Superior temporal gyrus (tissue), 1 donor: ENCODE measurements at regions not wholly inside any gene's neighbourhood (a gene's known extent, or its start where the extent isn't known, plus 50 kb on each side); places are given as distances from the start of the nearest gene placed in this dataset.

Experiments used
- DNase-seq: peaks from one replicate; pipeline ENCODE4 v3.0.0-alpha.2; 2016; ENCODE audit errors: extremely low spot score

DNA sequence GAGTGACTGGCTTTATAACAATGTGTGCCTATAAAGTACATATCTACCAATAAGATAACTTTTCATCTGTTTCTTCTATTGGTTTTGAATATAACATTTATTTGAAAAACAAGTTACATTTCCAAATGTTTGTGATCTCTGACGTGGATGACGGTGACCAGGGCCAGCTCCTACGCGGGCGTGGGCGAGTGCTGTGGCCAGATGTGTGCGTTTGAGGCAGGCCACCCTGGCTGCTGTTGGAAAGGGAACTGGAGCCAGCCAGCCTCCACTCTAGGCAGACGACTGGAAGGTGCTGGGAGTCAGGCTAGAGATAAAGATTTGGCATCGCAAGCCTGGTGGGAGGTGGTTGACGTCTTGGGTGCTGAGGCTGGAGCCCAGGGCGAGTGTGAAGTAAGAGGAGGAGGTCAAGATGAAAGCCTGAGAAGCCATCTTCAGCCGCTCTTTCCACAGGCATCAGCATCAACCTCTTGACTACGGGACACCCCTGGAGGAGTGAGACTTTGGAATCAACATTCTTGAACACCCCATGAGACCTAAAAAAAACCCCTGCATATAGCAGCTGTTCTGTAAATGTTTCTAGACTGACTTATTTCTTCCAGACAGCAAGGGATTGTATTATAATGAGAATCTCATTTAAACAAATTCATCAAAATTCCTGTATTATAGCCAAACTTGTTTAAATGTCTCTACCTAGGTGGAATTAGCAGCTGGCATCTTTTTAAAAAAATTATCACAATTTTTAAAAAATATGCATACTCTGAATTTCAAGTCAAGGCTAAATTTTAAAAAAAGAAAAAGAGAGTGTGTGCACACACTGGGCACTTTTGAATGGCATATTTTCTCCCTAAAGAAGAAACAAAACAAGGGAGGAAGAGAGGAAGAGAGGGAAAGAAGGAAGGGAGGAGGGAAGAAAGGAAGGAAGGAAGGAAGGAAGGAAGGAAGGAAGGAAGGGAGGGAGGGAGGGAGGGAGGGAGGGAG is 112.5 kb upstream of the SLC44A3 start:
- no peak for DNase-seq

DNA sequence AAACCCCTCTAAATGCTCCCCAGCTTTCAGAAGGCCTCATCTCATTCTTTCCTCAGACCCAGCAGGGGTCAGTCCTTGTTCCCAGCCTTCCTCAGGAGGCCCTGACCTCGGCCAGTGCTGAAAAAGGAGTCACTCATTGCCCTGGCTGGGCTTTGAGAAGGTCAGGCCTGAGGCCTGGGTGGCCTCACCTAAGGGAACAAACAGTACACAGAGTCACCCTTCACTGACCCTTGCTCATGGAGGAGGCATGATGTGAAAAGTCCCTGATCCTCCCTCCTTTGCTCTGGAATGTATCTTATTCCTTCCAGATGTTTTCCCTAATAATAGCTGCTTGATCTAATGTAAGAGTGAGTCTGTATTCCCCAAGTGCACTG is 117.7 kb upstream of the SLC44A3 start:
- no peak for DNase-seq

DNA sequence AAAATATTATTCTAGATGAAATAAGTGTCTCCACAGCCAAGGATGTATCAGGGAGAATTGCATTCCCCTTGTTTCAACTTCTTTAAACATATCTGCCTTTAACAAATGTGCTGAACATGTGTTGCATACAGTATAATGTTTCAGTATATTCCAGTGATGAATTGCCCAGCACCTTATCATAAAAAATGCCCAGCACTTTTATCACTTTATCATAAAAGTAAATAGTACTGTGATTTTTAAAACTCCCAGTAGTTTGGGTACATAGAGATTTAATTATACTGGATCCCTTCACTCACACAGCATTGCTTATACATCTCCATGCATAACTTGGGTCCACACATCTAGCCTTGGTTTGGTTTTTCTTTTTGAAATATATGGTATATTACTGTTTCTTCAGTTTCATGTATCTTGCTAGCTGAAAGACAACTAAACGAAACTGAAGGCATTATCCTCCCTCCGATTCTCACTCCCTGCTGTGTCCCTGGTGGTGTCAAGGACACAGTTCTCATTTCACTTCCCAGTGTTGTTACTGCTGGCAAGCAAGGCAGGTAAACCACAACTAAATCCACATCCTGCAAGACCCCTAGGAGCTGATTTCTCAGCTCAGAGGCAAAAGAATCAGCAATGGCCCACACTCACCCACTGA is 118.2 kb upstream of the SLC44A3 start:
- no peak for DNase-seq

DNA sequence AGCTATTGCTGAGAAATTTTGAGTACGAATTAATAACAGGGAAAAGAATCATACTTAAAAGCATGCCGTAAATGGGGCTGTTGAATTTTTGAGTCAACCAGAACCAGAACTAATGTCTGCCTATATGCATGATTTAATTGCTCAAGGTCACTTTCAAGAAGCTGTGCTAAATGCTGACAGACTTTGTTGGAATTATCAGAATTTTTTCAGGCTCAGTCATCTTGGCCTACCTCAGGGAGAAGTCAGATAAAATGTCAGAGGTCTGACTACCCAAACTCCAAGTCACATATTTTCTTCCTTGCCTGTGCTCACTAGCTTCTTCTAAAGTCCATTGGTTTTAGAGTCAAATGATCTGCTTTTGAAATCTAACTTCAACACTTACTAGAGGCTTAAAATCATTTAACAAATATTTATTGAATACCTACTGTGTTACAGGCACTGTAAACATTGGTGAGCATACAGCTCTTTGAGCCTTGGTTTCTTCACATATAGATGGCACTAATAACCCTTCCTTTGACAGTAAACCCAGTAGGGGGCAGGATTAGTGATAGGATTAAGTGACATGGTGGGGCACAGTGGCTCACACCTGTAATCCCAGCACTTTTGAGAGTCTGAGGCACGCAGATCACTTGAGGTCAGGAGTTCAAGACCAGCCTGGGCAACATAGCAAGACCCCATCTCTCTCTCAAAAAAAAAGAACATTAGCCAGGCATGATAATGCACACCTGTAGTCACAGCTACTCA is 121.2 kb upstream of the SLC44A3 start:
- DNase-seq = no peak

DNA sequence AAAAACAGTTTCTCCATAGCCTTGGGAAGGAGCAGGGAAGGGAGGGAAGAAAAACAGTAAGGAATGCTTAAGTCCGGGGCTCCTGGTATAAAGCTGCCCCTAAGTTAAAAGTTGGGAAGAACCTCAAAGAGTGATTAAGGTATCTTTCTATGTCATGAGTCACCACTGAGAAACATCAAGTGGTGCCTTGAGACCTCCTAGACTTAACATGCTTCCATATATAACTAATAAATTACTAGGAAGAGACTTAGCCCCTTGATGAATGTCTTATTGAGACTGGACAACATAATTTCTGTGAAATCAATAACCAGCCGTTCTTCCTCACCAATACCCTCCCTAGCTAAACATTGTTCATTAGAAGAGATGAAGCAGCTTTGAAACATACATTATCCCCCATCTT is 121.8 kb upstream of the SLC44A3 start:
- no peak for DNase-seq

DNA sequence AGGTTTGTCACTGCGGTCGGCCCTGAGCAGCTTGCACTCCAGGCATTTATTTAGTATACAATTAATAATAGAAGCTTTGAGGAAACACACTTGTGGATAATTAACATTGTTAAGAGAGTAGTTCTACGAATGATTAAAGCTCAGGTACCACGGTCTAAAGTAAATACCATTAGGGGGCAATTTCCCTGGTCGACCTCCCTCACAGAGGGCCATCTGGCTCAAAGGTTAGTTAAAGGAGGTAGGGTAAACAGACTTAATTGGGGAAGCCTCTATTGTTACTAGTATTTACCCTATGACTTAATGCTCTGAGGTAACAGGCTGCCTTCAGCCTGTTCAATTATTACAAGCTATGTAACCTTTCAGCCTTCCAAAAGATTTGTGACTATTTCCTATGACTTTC is 122.3 kb upstream of the SLC44A3 start:
- no peak for DNase-seq

DNA sequence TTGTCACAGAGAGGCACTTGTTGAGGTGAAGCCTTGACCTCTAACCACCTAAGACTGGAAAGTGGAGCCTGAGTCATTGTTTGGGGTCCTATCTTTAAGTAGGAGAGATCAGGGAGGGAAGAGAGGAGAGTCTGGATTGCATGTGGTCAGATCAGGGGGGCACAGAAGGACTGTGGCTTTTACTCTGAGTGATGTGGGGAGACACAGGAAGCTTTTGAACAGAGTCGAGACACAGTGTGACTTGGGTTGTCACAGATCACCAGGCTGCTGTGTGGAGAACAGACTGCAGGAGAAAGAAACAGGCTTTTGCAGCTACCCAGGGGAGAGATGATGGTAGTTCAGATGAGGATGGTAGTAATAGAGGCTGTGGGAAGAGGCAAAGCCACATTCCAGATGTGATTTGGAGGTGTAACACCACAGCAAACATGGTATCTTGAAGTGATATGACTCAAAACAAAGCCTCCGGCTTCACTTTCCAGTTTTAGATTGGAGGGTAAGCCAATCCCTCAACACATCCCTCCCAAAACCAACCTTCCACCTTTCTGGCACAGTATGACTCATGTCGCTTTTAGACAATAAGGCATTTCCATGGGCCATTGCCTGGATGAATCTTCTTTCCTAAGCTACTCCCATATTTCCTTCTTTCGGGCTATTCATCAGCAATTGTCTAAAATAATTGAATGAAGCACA is 125.8 kb upstream of the SLC44A3 start:
- DNase-seq = no peak

DNA sequence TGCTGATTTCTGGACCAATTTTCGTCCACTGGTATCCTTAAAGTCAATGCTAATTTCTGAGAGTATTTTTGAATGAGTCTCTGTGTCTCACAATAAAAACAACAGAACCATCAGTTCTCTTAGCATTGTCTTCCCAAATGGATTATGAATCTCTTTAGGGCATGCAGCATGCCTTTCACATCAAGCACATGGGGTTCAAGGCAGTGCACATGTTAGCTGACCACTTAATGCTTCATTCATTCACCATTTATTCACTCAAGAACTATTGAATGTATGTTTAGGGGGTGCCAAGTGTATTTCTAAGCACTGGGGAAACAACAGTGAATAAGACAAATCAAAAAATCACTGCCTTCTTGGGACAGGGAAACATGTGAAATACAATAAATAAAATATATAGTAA is 126.7 kb upstream of the SLC44A3 start:
- no peak for DNase-seq

DNA sequence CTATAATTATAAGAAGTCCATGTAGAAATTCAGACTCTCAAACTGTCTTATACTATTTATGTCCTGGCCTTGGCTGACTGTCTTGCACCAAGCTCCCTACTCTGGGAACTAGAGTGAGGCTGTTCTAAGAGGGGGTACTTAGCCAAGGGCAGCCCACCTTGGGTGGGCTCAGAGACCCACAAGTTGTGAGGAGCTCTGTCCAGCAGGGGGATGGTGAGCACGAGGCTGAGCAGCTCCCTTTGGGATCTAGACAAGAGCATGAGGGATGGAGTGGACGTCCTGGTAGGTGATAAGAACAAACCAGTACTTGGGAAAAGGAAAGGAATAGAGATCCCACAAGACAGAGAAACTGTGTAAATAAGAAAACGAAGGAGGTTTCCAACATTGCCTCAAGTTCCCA is 127.1 kb upstream of the SLC44A3 start:
- DNase-seq = no peak

DNA sequence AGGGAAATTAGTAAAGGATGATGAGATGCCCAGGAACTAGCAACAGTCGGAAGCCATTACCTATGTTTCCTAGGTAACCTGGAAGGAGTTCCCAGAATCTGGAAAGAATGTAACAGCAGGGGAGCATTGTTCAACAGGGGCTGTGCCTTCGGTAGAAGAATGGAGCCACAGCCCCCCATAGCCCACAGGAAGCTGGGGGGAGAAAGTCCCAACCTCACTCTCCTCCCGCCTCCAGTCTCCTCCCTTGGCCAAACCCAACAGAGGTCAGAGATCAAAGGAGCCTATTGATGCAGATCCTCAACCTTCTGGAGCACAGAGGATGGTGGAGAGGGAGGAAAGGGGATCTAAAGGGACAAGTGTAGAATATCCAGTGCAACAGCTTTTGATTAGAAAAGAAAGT is 131.5 kb upstream of the SLC44A3 start:
- no peak for DNase-seq

DNA sequence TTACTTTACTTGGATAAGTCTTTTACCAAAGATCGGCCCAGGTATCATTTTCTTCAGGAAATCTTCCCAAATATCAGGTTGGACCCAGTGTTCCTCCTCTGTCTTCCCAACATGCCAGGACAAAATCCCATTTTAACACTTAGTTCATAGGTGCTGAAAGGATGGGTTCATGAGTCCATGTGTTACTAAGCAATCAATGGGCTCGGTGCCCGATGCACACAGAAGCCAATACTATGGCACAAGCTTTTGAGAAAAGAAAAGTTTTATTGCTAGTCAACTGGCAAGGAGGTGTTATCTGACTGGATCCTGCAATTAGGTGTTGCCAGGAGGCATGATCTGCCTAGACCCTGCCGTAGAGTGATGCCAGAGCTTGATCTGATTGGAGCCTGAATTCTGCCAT is 133.3 kb upstream of the SLC44A3 start:
- DNase-seq = no peak

DNA sequence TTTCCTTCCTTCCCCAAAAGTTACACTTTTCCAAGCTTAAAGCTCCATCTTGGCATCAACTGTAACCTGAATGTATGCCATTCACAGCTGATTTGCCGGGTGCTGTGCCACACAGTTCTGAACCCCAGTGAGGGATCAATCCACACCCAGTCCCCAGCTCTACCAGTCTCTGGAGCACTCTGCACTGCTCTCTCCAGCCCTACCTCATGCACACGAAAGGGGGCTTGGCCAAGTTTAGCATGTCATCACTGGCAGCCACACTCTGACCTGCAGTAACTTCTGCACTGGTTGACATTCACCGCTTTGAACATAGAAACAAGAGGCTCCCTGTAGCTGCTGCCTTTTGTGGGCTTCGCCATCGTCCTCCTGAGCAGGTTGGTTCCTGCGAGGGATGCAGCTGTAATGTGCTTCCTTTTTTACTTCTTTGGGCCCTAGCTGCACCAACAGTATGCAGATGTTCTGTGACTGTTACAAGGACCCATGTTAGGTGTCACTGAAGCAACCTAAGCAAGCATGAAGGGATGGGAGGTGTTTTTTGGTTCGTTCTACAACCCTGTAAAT is 135.4 kb upstream of the SLC44A3 start:
- no peak for DNase-seq

DNA sequence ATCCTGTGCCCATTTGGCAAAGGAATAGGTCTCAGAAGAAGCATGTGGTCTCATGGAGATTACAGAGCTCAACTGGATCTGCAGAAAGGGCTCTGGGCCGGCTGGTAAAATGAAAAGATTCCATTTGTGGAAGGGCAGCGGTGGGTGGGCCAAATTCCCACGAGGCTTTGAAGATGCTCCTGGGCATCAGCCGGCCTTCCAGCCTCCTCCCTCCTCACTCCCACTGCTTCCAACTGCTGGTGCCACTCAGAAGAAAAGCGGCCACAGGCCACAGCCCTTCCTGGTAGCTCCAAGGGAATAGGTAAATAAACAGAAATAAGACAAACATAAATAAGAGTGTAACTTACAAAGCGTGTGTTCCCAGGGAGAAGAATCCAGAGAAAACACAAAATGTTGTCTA is 136.3 kb upstream of the SLC44A3 start:
- DNase-seq = no peak

DNA sequence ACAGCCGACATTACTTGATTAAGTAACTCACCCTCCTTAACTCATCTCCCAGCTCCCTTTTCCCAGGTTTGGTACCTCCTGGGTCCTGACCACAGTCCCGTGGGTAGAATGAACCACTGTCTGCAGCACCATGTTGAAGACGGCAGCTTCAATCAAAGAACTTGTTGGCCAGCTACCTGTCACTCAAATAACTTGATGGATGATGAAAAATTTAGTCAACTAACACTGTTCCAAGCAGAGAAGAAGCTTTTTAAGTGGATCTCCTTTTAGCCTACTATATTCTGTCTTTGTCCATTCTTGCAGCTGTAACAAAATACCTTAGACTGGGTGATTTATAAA is 138.4 kb upstream of the F3 start:
- DNase-seq = no peak

DNA sequence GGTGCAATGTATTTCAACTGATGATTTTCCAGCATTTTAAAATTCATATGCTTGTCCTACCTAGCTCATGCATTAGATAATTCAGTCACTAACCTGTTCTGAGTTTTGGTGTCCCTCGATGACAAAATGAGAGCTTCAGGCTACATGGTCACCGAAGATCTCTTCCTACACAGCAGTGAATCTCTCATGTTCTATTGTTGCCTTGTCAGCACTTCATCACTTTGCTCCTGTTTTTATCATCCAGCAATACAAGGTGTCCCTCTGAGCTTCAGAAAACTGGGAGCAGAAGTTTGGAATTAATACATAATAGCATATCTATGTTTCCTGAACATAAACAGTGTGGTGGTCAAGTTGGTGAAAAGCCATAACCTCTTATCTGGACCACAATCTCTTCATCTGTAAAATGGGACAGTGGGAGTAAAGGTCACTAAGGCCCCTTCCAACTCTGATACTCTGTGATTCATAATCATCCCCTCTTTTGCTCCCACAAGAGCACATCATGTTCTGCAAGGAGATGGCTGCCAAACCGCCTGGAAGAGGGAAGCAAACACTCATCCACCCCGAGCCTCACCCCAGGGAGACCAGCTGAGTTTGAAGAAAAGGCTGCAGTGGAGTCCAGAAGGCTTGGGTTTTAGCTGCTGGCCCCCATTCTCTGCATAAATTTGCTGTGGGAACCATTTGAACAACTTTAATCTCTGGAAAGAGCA is 137.9 kb upstream of the F3 start:
- DNase-seq = no peak

DNA sequence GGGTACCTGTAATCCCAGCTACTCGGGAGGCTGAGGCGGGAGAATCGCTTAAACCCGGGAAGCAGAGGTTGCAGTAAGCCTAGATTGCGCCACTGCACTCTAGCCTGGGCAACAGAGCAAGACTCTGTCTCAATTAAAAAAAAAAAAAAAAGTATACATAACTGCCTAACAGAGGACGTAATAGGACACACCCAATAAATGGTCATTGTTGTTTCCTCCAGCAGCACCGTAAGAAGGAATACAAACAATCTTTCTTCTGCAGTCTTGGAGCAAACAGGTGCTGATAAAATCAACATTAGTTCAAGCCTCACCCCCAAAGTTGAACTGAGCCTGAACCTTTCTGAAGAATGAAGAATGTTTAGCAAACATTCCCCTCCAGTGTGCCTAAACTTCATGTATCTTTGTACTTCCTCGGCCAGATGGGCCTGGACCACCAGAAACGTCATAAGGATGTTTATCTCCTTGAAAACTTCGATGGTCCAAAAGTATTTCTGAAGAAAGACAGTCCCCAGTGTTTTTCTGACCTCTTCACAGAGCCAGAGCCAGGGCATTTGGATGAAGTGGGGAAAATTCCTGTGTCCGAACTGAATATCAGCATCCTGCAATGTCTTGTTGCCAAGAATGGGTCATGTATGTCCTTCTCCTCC is 136.8 kb upstream of the F3 start:
- no peak for DNase-seq

DNA sequence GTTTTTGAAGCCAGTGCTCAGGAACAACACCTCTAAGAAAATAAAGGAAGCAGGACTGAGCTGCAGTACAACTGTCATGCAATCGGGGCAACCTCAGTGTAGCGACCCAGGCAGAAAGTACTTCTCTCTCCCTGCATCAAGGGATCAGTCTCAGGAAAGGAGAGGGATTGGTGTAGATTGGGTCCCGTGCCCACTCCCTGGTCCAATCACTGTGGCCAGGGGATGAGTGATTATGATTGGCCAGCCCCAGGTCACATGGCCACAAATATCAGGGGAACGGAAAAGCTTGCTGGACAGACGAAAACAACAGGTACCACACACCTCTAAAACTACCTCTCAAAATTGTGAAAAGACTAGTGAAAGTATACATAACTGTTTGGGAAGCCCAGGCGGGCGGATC is 136.2 kb upstream of the F3 start:
- no peak for DNase-seq

DNA sequence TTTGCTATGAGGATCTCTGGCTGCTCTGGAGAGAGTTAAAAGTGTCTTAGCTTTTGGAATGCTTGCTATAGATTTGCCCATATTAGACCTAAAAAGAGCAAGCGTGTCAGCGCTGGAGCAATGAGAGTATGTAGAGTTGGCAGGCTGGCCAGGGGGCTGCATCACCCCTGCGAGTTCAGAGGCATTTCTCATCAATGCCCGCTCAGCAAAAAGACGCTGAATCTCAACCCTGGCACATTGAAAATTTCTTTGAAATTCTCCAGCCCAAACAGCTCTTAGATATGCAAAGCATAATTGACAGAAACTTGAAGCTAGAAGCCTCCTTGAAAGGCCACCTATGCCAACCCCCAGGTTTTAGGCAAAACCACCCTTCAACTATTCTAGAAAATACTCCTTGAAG is 135.5 kb upstream of the F3 start:
- no peak for DNase-seq

DNA sequence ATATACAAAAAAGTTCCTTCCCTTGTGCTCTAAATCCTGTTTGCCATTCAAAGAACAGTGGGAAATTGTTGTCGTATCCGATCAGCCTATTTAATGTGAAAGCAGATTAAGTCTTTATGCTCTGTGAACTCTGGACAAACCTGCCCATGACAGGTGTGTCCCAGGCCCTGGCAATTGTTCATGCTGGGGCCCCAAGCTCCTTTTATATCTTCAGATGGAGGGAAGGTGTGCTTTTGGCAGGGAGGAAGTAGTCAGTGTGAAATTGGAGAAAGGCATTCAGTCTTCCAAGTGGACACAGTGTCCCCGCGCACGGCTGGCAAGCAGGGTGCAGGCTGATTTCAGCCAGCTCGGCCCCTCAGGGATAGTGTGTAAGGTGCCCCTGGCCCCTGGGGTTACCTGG is 135.1 kb upstream of the F3 start:
- DNase-seq = no peak

DNA sequence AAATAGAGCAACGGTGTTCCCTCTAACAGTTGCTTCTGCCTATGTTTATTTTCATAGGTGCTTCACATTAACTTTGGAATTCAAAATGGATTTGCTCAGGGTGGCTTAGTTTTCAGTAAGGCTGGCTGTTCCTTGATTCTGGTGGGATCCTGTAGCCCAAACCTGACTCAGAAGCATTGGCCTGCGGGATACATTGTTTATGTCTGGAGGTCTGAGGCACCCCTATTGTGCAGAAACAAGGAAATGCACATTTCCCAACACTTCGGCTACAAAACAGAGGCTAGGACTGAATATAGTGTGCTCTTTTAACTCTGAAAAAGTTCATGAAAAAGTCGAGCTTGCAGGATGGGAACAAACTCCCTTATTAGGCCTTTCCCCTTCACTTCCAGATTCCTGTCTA is 133.8 kb upstream of the F3 start:
- DNase-seq = no peak

DNA sequence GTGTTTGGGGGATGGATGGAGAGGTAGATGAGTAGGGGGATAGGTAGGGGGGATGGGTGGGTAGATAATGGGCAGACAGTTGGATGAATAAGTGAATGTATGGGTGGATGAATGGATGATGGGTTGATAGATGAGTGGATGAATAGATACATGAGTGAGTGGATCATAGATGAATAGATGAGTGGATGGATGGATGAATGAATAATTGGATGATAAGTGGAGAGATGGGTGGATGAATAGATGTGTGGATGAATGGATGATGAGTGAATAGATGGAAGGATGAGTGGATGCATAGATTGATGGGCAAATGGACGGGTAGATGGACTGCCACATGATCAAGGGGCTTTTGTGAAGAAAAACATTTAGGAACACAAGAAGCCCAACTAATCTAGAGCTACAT is 133.3 kb upstream of the F3 start:
- DNase-seq = no peak
